ENCODE measurements at regions not wholly inside any gene's neighbourhood (a gene's known extent, or its start where the extent isn't known, plus 50 kb on each side); places are given as distances from the start of the nearest gene placed in this dataset.
A peak's percentile ranks its signal among the peaks of the same experiment; 100 is the strongest.

- Histone ChIP-seq H3K36me3 (no peaks in the 10 kb centered on the region), H3K9me3 (no peaks in the 10 kb centered on the region), H3K4me3 (no peak overlapping the region), H3K27me3 (no peaks in the 10 kb centered on the region)
- DNase-seq = no peak
Measured at GRCh38 chr5:67528953-67529352, 332.4 kb upstream of the CD180 start.

GRCh38 chr5:67526793-67527192 is 330.2 kb upstream of the CD180 start:
- no peak for DNase-seq
- Histone ChIP-seq H3K4me3 (no peak overlapping the region), H3K27me3 (no peaks in the 10 kb centered on the region), H3K9me3 (no peaks in the 10 kb centered on the region), H3K36me3 (no peaks in the 10 kb centered on the region)

GRCh38 chr5:67520161-67520908 is 323.7 kb upstream of the CD180 start:
- no peaks in the 10 kb centered on the region for H3K27me3 ChIP-seq
- no peaks in the 10 kb centered on the region for H3K9me3 ChIP-seq
- peak; percentile 56 for DNase-seq
- H3K4me3 ChIP-seq = no peak overlapping the region
- H3K36me3 ChIP-seq = no peaks in the 10 kb centered on the region

- no peaks in the 10 kb centered on the region for H3K36me3 ChIP-seq
- DNase-seq = no peak
- H3K4me3 ChIP-seq = no peak overlapping the region
- no peaks in the 10 kb centered on the region for H3K27me3 ChIP-seq
- H3K9me3 ChIP-seq = no peaks in the 10 kb centered on the region
Measured at GRCh38 chr5:67518227-67518626, 321.6 kb upstream of the CD180 start.

GRCh38 chr5:67516948-67517565 is 320.5 kb upstream of the CD180 start:
- no peaks in the 10 kb centered on the region for H3K9me3 ChIP-seq
- H3K4me3 ChIP-seq = no peak overlapping the region
- H3K36me3 ChIP-seq = no peaks in the 10 kb centered on the region
- H3K27me3 ChIP-seq = no peaks in the 10 kb centered on the region
- DNase-seq = no peak

- no peak overlapping the region for H3K4me3 ChIP-seq
- DNase-seq = no peak
Measured at GRCh38 chr5:67515762-67516161, 319.2 kb upstream of the CD180 start.

GRCh38 chr5:67515020-67515689 is 318.6 kb upstream of the CD180 start:
- no peaks in the 10 kb centered on the region for H3K9me3 ChIP-seq
- no peak for DNase-seq
- H3K4me3 ChIP-seq = no peak overlapping the region
- no peaks in the 10 kb centered on the region for H3K27me3 ChIP-seq
- H3K36me3 ChIP-seq = no peaks in the 10 kb centered on the region

More at GRCh38 chr5:67515762-67516161, 319.2 kb upstream of the CD180 start:
- Histone ChIP-seq H3K36me3 (no peaks in the 10 kb centered on the region), H3K27me3 (no peaks in the 10 kb centered on the region), H3K9me3 (no peaks in the 10 kb centered on the region)

- H3K36me3 ChIP-seq = no peaks in the 10 kb centered on the region
- DNase-seq = no peak
- H3K4me3 ChIP-seq = no peak overlapping the region
- no peaks in the 10 kb centered on the region for H3K27me3 ChIP-seq
- H3K9me3 ChIP-seq = no peaks in the 10 kb centered on the region
Measured at GRCh38 chr5:67512758-67513157, 316.2 kb upstream of the CD180 start.

GRCh38 chr5:67511911-67512310 is 315.3 kb upstream of the CD180 start:
- H3K27me3 ChIP-seq = no peaks in the 10 kb centered on the region
- H3K4me3 ChIP-seq = no peak overlapping the region
- DNase-seq = no peak
- H3K36me3 ChIP-seq = no peaks in the 10 kb centered on the region
- no peaks in the 10 kb centered on the region for H3K9me3 ChIP-seq

GRCh38 chr5:67510204-67510603 is 313.6 kb upstream of the CD180 start:
- DNase-seq = no peak
- no peaks in the 10 kb centered on the region for H3K9me3 ChIP-seq

GRCh38 chr5:67509402-67510186 is 313.0 kb upstream of the CD180 start:
- no peak for DNase-seq
- no peak overlapping the region for H3K4me3 ChIP-seq
- H3K36me3 ChIP-seq = no peaks in the 10 kb centered on the region
- no peaks in the 10 kb centered on the region for H3K27me3 ChIP-seq
- no peaks in the 10 kb centered on the region for H3K9me3 ChIP-seq

More at GRCh38 chr5:67510204-67510603, 313.6 kb upstream of the CD180 start:
- Histone ChIP-seq H3K4me3 (no peak overlapping the region), H3K27me3 (no peaks in the 10 kb centered on the region), H3K36me3 (no peaks in the 10 kb centered on the region)

GRCh38 chr5:67506241-67506640 is 309.6 kb upstream of the CD180 start:
- H3K4me3 ChIP-seq = no peak overlapping the region
- H3K9me3 ChIP-seq = no peaks in the 10 kb centered on the region
- no peak for DNase-seq
- H3K36me3 ChIP-seq = no peaks in the 10 kb centered on the region
- H3K27me3 ChIP-seq = no peaks in the 10 kb centered on the region

- 0 out of 2 replicates have a peak, but pooled peaks cover 6% of the 10 kb centered on the region for H3K9me3 ChIP-seq
- no peaks in the 10 kb centered on the region for H3K36me3 ChIP-seq
- DNase-seq = no peak
- H3K27me3 ChIP-seq = no peaks in the 10 kb centered on the region
- H3K4me3 ChIP-seq = no peak overlapping the region
Measured at GRCh38 chr5:67502951-67503350, 306.4 kb upstream of the CD180 start.

- Histone ChIP-seq H3K27me3 (no peaks in the 10 kb centered on the region), H3K9me3 (0 out of 2 replicates have a peak, but pooled peaks cover 6% of the 10 kb centered on the region), H3K4me3 (no peak overlapping the region), H3K36me3 (no peaks in the 10 kb centered on the region)
- no peak for DNase-seq
Measured at GRCh38 chr5:67496051-67496450, 299.5 kb upstream of the CD180 start.

- no peak for DNase-seq
- Histone ChIP-seq H3K9me3 (0 out of 2 replicates have a peak, but pooled peaks cover 4% of the 10 kb centered on the region), H3K4me3 (no peak overlapping the region), H3K36me3 (no peaks in the 10 kb centered on the region), H3K27me3 (no peaks in the 10 kb centered on the region)
Measured at GRCh38 chr5:67495072-67495471, 298.5 kb upstream of the CD180 start.

- DNase-seq = peak; percentile 19
- Histone ChIP-seq H3K27me3 (no peaks in the 10 kb centered on the region), H3K36me3 (no peaks in the 10 kb centered on the region), H3K4me3 (no peak overlapping the region), H3K9me3 (no peaks in the 10 kb centered on the region)
Measured at GRCh38 chr5:67494186-67494855, 297.7 kb upstream of the CD180 start.
